Thyroid gland (tissue), 4 donors: ENCODE measurements at regions not wholly inside any gene's neighbourhood (a gene's known extent, or its start where the extent isn't known, plus 50 kb on each side); places are given as distances from the start of the nearest gene placed in this dataset.

Experiments
- CTCF ChIP-seq, 6 experiments: fragments of 200-600 bp in 3 of 6; fragments of 450-650 bp in 3 of 6; sonication (generic) in 3 of 6; IDR thresholded peaks; one replicate each; pipeline ENCODE4 v1.5.1; 2016 to 2019; ENCODE audit warnings: antibody characterized with exemption in 6 of 6, mild to moderate bottlenecking in 2 of 6, inconsistent platforms in 1 of 6, moderate library complexity in 1 of 6
- POLR2A ChIP-seq, 2 donors: fragments of 450-650 bp; IDR thresholded peaks; one replicate each; pipeline ENCODE4 v1.6.1; 2017; ENCODE audit warnings: antibody characterized with exemption in 2 of 2, mild to moderate bottlenecking in 2 of 2, moderate library complexity in 1 of 2

GRCh38 chr1:82405333-82405732 is 604.6 kb downstream of the ADGRL2 start:
- TF ChIP-seq CTCF (IDR thresholded peaks at IDR 0.05) (no peak), POLR2A (IDR thresholded peaks at IDR 0.05) (no peak)
